HG03039 (cell line): ENCODE measurements at regions not wholly inside any gene's neighbourhood (a gene's known extent, or its start where the extent isn't known, plus 50 kb on each side); places are given as distances from the start of the nearest gene placed in this dataset.

ENCODE experiments used
- ATAC-seq: cut with Tn5 transposase; IDR thresholded peaks from one replicate; pipeline ENCODE4 v1.9.1; 2021; ENCODE audit warnings: mild to moderate bottlenecking, moderate library complexity; ENCODE audit not compliant: unreplicated experiment

DNA sequence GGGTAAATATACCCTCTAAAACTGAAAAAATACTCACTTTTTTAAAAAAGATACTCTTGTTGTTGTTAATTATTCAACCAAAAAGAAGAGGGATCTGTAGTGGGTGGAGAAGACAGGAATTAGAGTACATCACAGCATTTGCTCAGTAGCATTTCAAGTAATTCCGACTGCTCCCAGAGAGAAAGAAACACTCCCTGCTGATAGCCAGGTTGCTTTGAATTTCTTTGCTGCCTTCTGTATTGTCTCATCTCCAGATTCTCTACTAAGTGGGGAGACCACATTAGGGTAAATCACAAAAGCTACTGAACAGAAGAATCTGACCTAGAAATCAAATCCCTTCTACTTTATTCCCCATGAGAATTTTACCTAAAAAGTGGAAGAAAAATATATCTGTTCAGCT is 661.1 kb downstream of the BRINP3 start:
- ATAC-seq, result no peak

DNA sequence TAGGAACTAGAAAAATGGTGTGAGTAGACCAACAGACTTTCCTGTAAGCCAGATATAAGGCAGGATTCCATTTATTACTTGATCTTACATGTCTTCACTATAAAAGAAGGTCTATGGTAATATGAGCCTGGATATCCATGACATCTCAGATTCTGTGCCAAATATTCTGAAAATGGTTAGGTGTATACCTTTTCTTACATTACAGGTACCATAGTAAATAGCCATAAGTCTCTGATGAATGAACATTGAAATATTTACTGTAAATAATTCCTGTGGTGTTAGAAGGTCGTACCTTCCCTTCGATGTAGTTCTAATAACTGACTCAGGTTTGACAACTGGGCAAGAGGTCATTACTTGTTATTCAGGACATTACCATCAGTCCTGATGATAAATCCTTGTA is 657.9 kb downstream of the BRINP3 start:
- no peak for ATAC-seq

DNA sequence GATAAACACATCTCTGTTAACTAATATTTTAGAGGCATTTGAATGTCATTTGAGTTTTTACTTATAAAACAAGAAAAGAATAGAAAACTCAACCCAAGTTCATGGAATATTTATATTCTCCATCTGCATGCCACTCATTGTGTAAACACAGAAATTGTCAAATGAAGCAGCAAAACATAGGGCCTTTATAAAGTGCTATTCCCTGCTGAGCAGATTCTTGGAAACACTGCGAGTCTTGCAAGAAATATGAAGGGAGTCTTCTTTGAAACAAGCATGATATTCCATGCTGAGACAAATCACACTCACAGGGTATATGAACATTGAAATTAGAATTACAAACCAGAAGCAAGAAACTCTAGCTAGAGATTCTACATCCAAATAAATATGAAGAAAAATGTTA is 655.8 kb downstream of the BRINP3 start:
- no peak for ATAC-seq

DNA sequence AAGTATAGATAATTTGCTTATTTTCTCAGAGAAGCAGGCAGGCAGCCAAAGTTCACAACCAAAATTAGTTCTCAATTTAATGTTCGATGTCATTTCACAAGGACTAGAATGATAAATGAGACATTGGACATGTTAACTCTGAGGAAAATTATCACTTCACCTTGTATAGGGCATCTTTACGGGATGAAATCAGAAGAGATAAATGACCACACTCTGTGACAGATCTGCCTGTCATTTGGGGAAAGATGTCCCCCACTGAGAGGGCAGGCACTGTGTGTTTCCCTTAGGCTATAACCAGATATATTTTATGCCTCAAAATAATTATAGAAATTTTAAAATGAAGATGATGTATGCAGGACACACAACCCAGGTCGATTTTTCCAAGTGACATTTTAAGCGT is 642.9 kb downstream of the BRINP3 start:
- no peak for ATAC-seq

DNA sequence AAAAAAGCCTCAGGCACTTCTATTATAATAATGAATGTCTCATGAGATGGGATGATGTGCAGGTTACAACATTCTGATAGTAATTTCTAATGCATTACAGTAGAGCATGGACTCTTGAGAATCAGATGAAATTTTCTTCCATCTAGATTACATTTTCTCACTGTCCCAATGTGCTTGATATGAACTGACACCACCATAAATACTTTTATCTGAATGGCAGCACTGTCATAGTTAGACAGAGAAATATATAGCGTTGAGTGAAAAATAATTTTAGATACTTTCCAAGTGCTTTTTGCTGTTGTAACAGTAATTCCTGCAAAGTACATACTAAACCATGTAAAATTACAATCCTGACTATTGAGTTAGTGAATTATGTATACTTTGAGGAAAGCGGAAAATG is 630.1 kb downstream of the BRINP3 start:
- ATAC-seq, result no peak

DNA sequence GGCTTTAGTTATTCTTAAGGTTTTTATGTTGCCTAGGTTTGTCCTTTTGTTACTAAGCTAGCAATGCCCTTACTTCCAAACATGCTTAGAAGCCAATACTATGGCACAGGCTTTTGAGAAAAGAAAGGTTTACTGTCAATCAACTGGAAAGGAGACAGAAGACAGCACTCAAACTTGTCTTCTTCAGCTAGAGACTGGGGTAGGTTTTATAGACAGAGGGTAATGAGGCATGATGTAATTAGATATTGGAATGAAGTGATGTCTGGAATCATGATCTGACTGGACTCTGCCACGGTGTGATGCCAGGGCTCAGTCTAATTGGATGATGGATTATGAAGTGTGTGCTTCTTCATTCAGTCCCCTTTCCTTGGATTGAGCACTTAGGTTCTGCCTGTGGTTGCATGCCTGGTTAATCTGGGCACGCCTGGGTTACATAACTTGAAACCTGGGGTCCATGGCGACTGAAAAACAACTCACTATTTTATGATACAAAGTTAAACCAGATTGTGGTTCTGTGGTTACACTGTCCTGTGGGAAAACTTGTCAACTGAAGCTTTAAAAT is 625.8 kb downstream of the BRINP3 start:
- no peak for ATAC-seq

DNA sequence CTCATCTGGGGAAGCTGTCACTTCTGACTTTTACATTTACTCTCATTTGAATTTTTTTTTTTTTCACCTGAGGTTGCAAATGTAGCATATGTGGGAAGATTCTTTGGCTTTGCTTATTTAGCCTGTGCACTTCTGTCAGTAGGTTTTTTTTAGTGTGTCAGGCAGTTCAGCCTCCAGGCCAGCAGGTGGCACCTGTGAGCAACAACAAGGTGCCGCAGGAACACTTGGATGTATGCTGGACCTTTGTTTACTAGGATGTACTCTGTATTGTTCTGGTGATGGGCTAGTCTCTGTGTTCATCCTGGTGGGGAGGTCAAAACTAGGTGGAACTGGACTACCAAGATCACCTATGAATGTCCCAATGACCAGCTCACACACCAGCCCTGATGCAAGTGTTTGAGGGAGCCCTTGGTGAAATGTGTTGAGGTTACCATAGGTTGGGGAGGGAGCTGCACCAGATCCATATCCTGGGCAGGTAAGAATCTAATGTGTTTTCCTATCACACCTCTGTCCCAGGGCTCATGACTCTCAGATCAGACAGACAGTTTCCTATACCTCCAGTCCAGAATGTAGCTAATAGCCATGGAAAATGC is 618.2 kb downstream of the BRINP3 start:
- ATAC-seq, result no peak

DNA sequence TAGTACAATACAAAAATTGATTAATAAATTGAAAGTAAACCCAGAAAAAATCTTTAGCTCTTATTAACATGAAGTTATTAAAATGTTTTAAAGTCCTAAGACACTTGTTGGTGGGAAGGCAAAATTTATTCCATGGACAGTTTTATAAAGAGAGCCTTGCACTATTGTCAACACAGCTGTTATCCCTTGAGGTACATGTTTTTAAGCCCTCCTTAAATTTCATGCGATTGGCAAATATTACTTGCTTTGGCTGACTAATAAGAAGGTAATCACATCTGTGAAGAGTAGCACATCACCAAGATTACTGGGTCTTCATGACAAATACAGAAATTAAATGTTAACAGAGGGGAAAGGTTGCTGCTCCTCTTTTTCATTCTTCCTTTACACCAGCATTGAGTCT is 611.1 kb downstream of the BRINP3 start:
- no peak for ATAC-seq

DNA sequence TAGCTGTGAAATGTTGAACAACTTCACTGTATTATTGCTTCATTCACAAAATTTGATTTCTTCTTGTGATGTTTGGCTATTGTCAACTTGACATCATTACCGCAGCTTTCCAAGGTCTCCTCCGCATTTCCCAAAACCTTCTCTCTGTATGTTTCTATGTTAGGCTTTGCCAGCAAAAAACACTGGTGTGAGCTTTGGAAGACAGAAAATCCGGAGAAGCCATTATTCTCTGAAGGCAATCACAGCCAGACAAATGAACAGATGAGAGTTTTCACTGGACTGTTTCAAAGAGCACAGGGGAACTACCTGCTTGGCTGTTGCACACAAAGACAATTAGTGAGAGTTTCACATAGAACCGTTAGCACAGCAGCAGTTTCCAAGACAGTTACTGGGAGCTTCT is 609.6 kb downstream of the BRINP3 start:
- ATAC-seq, result no peak

DNA sequence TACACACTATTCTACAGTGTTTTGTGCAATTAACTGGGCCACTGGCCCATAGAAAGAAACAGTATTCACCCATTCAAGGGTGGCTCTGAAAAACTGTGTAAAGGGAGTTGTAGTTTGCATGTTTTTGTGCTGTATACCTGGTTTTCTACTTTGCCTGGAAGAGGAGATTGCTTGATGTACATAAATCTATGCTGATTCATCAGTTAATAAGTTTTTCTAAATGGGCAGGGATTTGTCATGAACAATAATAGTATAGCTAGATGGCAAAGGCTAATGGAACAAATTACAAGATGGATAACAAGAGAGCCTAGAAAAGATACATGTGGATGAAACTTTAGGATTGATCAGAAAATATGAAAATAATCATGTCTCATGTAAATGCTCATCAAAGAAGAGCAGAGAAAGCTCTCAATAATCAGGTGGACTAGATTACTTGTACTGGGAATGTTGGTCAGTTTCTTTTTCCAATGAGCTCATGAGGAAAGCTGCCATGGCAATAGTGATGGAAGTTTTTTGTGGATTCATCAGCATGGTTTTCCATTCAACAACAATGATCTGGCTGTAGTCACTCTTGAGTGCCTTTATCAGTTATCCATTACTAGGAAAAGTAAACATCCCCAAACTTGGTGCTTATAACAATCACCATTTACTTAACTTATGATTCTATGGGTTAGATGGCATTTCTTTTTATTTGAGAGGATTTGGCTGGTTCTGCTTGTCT is 602.8 kb downstream of the BRINP3 start:
- no peak for ATAC-seq

DNA sequence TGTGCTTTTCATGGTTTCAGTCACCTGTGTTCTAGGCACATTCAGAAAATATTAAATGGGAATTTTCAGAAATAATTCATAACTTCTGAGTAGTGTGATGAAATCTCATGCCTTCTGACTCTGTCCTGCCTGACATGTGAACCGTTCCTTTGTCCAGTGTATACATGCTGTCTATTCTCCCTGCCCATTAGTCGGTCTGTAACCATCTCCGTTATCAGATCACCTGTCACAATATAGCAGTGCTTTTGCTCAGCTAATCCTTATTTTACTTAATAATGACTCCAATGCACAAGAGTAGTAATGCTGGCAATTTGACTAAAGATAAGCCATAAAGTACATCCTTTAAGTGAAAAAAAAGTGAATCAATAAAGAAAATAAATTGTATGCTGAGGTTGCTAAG is 597.5 kb downstream of the BRINP3 start:
- no peak for ATAC-seq

DNA sequence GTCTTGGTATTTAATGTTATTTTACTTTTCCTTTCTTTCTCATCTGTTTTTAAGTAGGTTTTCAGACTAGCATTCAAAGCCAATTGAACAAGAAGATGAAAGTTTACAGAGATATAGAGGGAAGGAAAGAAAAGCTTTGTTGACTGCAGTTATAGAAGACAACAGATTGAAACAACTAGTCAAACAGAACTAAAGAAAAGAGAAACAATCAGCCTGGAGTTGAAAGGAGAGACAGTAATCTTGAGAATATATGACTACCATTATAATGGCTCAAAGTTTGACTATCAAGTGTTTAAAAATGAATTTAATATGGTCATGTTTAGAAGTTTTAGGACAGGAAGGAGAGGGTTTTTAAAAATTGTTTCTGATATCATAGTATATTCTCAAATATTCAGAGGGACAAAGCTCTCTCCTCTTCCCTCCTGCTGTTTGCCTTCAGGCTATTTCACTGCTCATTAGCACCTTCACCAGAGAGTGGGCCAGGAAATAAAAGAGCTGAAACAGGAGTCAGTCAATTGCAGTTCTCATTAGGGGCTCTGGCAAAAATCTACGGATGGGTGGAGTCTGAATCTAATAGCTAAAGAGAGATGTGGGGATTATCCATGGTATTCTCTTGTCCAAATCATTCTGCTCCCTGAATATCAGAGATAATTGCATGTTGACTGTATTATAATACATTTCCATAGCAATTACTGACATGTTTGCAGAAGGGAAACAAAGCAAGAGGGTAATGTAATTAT is 577.8 kb downstream of the BRINP3 start:
- no peak for ATAC-seq

DNA sequence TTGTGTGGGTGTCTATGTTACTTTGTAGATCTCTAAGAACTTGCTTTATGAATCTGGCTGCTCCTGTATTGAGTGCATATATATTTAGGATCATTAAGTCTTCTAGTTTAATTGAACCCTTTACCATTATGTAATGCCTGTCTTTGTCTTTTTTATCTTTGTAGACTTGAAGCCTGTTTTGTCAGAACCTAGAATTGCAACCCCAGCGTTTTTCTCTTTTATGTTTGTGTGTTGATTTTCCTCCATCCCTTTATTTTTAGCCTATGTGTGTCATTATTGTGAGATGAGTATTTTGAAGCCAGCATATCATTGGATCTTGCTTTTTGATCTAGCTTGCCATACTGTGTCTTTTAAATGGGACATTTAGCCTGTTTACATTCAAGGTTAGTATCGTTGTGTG is 573.2 kb downstream of the BRINP3 start:
- ATAC-seq, result no peak

DNA sequence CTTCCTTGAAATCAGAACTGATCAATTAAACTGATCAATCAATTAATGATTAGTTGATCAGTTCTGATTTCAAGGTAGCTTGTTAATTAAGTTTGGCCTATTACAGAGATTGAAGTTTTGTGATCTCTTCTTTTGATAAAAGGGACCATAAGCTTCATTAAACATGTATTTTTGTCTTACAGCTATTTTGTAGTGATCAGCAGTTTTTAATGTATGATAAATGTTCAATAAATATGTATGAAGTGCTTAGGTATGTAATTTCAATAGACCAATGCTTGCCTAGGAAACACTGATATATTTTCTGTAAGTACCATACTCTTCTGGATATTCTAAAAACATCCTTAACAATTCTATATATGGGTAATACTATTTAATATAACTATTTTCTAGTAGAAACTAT is 569.6 kb downstream of the BRINP3 start:
- ATAC-seq, result no peak

DNA sequence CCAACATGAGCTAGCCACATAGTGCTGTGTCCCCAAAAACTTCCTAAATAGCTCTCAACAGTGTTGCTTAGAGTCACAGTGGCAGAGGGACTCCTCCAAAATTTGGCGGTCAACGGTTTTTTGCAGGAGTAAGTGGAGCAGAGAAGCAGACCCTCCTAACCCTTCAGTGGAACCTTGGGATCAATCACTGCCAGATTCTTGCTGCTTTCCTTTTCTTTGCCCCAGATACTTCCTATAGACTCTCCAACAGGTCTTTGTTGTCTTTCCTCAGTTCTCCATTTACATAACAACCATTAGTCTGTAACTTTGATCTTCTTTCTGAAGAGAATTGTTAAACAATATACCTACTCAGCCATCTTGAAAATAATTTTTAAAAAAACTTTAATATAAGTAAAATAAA is 556.1 kb downstream of the BRINP3 start:
- no peak for ATAC-seq

DNA sequence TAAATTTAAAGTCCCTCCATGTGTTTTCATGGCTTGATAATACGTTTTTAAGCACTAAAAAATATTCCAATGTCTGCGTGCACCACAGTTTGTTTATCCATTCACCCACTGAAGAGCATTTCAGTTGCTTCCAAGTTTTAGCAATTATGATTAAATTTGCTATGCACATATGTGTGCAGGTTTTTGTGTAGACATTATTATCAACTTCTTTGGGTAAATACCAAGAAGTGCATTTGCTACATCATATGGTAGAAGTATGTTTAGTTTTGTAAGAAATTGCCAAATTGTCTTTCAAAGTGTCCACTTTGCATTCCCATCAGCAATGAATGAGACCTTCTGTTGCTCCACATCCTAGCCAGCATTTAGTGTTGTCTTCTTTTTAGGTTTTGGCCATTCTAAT is 550.0 kb downstream of the BRINP3 start:
- no peak for ATAC-seq

DNA sequence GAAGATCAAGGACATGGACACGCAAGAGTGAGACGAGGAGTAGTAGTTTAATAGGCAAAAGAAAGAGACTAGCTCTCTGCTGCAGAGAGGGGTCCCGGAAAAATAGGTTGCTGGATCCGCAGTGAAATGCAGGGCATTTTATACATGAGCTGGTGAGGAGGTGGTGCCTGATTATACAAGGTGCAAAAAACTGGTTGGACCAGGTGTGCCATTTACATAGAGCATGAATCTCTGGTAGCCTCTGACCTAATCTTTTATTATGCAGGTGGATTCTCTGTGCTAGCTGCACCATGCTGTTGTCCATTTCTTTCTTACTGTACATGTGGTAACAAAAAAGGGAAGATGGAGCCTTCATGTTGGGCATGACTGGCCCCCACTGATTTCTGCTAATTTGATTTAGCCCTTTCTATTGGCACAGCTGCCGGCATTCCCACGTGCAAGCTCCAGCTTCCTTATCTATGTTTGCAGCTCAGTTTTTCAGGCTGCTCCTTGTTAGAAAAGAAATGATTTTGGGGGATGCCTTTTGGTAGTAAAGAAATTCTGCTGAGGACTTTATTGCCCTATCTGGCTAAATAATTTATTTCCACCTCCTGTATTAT is 548.1 kb downstream of the BRINP3 start:
- no peak for ATAC-seq

DNA sequence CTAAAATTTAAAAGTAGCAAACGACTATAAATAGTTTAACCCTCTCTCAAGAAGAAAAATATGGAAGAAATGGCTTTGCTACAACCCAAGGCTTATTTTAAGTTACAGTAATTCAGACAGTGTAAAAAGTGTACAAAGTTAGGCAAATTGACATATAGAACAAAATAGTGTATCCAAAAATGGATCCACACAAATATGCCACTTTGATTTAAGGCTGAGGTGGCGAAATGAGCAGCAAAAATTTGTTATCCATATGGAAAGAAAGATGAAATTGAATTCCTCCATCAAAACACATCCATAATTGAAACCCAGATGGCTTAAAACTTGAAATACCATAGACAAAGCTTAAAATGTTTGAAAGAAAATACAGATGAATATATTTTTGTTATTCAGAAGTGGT is 540.8 kb downstream of the BRINP3 start:
- ATAC-seq, result no peak

DNA sequence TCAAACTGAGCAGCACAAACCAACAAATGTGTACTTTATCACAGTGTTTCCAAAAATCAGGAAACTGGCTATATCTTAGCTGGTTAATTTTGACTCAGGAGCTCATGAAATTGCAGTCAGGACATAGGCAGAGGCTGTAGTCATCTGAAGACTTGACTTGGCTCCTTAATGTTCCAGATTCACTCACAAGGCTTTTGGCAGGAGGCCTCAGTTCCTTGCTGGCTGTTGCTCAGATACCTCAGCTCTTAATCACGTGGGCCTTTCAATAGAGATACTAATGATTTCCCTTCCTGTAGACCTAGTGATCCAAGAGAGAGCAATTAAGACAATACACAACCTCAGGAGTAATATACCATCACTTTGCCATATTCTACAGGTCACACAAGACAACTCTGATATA is 537.7 kb downstream of the BRINP3 start:
- no peak for ATAC-seq

DNA sequence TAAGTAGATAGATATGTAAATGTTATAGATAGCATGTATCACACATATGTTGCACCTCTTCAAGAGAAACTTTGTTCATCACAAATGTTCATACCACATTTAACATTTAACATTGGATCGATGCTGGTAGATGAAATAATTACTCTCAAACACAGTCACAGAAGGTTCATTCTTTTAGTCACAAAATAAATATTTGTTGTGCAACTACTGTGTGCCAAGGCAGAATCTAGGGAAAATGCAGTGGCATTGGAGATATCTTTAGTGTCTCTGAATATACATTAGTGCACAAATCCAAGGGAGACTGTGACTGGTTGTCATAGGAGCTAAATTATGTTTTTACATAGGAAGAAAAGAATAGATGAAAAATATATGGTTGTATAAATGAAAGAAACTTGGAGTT is 535.7 kb downstream of the BRINP3 start:
- no peak for ATAC-seq

DNA sequence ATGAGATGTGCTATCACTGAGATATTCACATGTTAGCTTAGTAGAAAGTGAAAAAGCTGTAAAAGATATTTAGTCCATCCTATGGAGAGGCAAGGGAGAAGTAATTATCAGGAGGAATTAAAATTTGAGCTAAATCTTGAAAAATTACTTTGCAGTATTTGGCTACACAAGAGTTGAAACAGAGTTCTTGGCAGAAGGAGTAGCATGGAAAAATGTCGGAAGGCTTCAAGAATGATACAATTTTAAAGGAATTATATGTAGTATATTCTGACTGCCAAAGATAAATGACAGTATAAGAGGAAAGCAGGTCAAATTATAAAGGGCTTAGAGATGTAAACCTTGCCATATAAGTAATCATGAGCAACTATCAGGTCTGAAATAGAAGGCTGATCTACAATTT is 518.9 kb downstream of the BRINP3 start:
- no peak for ATAC-seq

DNA sequence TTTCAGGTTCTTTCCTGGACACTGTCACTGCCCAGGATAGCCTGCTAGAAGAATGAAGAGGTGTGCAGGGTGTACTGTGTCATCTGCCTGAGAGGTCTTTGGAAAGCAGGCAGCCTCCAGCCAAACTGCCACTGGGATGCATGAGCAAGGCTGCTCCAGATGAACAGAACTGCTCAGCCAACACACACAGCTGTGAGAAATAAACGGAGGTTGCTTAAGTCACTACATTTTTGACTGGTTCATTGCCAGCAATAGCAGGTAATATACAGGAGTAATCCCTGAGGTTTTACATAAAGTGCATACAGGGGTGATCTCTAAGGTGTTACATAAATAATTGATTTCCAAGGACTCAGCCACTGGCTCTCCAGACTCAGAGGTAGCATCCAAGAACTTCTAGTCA is 516.9 kb downstream of the BRINP3 start:
- no peak for ATAC-seq
